Liver (tissue), 7 donors: ENCODE measurements at regions not wholly inside any gene's neighbourhood (a gene's known extent, or its start where the extent isn't known, plus 50 kb on each side); places are given as distances from the start of the nearest gene placed in this dataset.

ENCODE experiments used
- DNase-seq: peaks from one replicate; pipeline ENCODE4 v3.0.0-alpha.2; 2017; ENCODE audit warnings: low spot score
- H3K27ac ChIP-seq, 2 donors: one replicate each; pipeline ENCODE4 v1.7.0; 2013; ENCODE audit warnings: inconsistent platforms in 2 of 2, low read length in 2 of 2, control low read depth in 1 of 2, low read depth in 1 of 2, mild to moderate bottlenecking in 1 of 2
- H3K27me3 ChIP-seq, 4 donors: one replicate each; pipeline versions ENCODE4 v1.6.1 to v1.7.0; 2013; ENCODE audit warnings: low read length in 3 of 4, inconsistent platforms in 1 of 4, mild to moderate bottlenecking in 1 of 4, moderate library complexity in 1 of 4; ENCODE audit not compliant: control insufficient read depth in 4 of 4, insufficient read depth in 4 of 4
- H3K36me3 ChIP-seq, 4 donors: one replicate each; pipeline versions ENCODE4 v1.6.1 to v1.7.0; 2013; ENCODE audit warnings: low read length in 3 of 4, mild to moderate bottlenecking in 3 of 4, low read depth in 1 of 4, moderate library complexity in 1 of 4; ENCODE audit not compliant: control insufficient read depth in 4 of 4, insufficient read depth in 3 of 4
- H3K4me1 ChIP-seq, 4 donors: one replicate each; pipeline versions ENCODE4 v1.6.1 to v1.7.0; 2013; ENCODE audit warnings: low read length in 3 of 4, mild to moderate bottlenecking in 3 of 4, moderate library complexity in 1 of 4; ENCODE audit not compliant: control insufficient read depth in 4 of 4, insufficient read depth in 4 of 4
- H3K4me3 ChIP-seq, 3 donors: one replicate each; pipeline versions ENCODE4 v1.6.1 to v1.7.0; 2013; ENCODE audit warnings: low read length in 3 of 3, control low read depth in 1 of 3, low read depth in 1 of 3, mild to moderate bottlenecking in 1 of 3
- H3K9ac ChIP-seq, 2 donors: one replicate each; pipeline ENCODE4 v1.7.0; 2013; ENCODE audit warnings: low read length in 2 of 2, mild to moderate bottlenecking in 2 of 2, moderate library complexity in 2 of 2, control low read depth in 1 of 2, low read depth in 1 of 2
- H3K9me3 ChIP-seq, 4 donors: one replicate each; pipeline versions ENCODE4 v1.6.1 to v1.7.0; 2013; ENCODE audit warnings: low read length in 3 of 4; ENCODE audit not compliant: control insufficient read depth in 4 of 4
- EGR1 ChIP-seq, 2 donors: IDR thresholded peaks; 2 replicates each; pipeline ENCODE4 v1.6.1; 2016 to 2018; ENCODE audit warnings: antibody characterized with exemption in 2 of 2, low read depth in 2 of 2
- FOXA2 ChIP-seq: IDR thresholded peaks from 2 replicates; pipeline ENCODE4 v1.6.1; 2016; ENCODE audit warnings: antibody characterized with exemption
- HNF4A ChIP-seq, 2 donors: conservative IDR thresholded peaks; 2 replicates each; pipeline ENCODE4 v1.6.1; 2016; ENCODE audit warnings: antibody characterized with exemption in 2 of 2, mild to moderate bottlenecking in 2 of 2
- HNF4G ChIP-seq: IDR thresholded peaks from 2 replicates; pipeline ENCODE4 v1.6.1; 2016; ENCODE audit warnings: antibody characterized with exemption
- JUND ChIP-seq, 2 donors: IDR thresholded peaks; 2 replicates each; pipeline ENCODE4 v1.6.1; 2016; ENCODE audit warnings: antibody characterized with exemption in 2 of 2
- NR2F2 ChIP-seq: IDR thresholded peaks from 2 replicates; pipeline ENCODE4 v1.6.1; 2016; ENCODE audit warnings: antibody characterized with exemption
- RAD21 ChIP-seq, 2 donors: IDR thresholded peaks; 2 replicates each; pipeline ENCODE4 v1.6.1; 2016; ENCODE audit warnings: antibody characterized with exemption in 2 of 2, mild to moderate bottlenecking in 2 of 2
- RXRA ChIP-seq, 2 donors: IDR thresholded peaks; 2 replicates each; pipeline ENCODE4 v1.6.1; 2017 to 2018; ENCODE audit warnings: antibody characterized with exemption in 2 of 2, mild to moderate bottlenecking in 1 of 2
- TAF1 ChIP-seq: conservative IDR thresholded peaks from 2 replicates; pipeline ENCODE4 v1.6.1; 2016; ENCODE audit warnings: antibody characterized with exemption, mild to moderate bottlenecking
- YY1 ChIP-seq: IDR thresholded peaks from 2 replicates; pipeline ENCODE4 v1.6.1; 2016; ENCODE audit warnings: antibody characterized with exemption, mild to moderate bottlenecking
- WGBS: extraction: QIAGEN DNeasy Blood & Tissue Kit; methylation state at CpG from one replicate; pipeline ENCODE4 v1.1.7; 2013; 5-methylcytosine and 5-hydroxymethylcytosine counted together
- TF ChIP-seq, protein P1 (sequence below): IDR thresholded peaks from 2 replicates; pipeline ENCODE4 v1.6.1; 2016; ENCODE audit warnings: antibody characterized with exemption
- TF ChIP-seq, protein P2 (sequence below): IDR thresholded peaks from 2 replicates; pipeline ENCODE4 v1.6.1; 2016; ENCODE audit warnings: antibody characterized with exemption, mild to moderate bottlenecking
- donor health status: healthy.
- donor health status: healthy.
- donor health status: healthy.
- donor health status: healthy.

DNA sequence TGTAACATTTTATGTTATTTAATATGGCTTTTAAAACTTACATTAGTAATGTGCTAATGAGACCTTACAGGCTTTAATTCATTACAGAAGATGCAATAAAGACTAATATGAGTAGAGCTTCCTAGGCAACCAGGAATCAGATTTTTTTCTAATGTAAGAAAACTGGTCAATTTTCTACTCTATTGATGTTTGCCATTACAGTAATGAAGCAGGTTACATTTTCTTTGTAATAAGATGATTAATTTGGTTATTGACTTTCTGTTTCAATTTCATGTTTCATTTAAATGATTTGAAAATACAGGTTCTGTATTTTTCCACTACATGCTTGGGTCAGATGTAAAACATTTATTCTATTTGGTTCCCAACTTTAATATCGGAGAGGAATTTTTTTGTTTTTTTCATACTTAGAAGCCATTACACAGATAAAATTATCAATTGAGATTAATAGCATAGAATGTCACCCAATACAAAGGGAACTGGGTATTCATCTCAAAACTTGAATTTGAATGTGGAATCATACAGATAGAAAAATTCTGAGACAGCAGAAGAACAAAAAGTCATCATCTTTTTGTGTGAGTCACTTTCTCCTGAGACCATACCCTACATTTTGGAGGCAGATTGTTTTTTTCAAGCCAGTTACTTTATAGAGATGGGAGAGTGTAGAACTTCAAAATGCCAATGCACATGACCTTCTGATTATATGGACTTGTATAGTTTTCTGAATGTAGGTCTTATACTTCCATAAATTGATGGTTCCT, 133.6 kb upstream of the HMHB1 start:
- H3K9ac ChIP-seq = no peak overlapping the region
- H3K4me1 ChIP-seq = peaks cover 1 to 9% (median 5%) of the 10 kb centered on the region in 4 donors
- no peak for TF ChIP-seq FOXA2
- TF ChIP-seq HNF4G = no peak
- TF ChIP-seq RXRA (IDR thresholded peaks at IDR 0.05) = no peak
- no peaks in the 10 kb centered on the region for H3K9me3 ChIP-seq
- 100% methylated on average over 1 of the region's 1 CpG for WGBS
- H3K36me3 ChIP-seq = no peaks in the 10 kb centered on the region
- H3K27ac ChIP-seq = no peak overlapping the region
- H3K27me3 ChIP-seq = no peaks in the 10 kb centered on the region
- no peak overlapping the region for H3K4me3 ChIP-seq
- DNase-seq = no peak

DNA sequence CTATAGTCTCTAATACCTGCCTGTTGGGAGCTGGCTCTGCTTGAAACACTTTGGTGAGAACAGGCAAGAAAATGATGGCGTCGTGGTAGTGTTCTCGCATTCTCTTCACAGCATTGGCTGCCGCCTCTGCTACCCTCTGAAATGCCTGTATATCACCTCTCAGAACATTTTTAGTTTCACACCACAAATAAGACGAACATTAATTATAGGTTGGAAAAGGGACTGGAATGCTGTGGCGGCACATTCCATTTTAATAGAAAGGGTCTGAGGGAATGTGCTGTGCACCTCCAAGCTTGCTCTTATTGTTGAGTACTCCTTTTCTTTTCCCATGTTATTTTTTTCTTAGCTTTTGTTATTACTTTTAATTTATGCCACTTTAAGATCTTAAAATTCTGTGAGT, 134.6 kb upstream of the HMHB1 start:
- no peak overlapping the region for H3K9ac ChIP-seq
- no peaks in the 10 kb centered on the region for H3K27me3 ChIP-seq
- H3K9me3 ChIP-seq = no peaks in the 10 kb centered on the region
- TF ChIP-seq HNF4A (conservative IDR thresholded peaks at IDR 0.05) = no peak
- TF ChIP-seq, protein P1, sequence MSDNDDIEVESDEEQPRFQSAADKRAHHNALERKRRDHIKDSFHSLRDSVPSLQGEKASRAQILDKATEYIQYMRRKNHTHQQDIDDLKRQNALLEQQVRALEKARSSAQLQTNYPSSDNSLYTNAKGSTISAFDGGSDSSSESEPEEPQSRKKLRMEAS = no peak
- no peak for TF ChIP-seq YY1
- TF ChIP-seq NR2F2 = no peak
- no peak for TF ChIP-seq RXRA (IDR thresholded peaks at IDR 0.05)
- no peak for TF ChIP-seq EGR1 (IDR thresholded peaks at IDR 0.05; ENCODE audit: low read depth in 2 of 2)
- no peak for TF ChIP-seq FOXA2
- TF ChIP-seq TAF1 = no peak
- TF ChIP-seq, protein P2, sequence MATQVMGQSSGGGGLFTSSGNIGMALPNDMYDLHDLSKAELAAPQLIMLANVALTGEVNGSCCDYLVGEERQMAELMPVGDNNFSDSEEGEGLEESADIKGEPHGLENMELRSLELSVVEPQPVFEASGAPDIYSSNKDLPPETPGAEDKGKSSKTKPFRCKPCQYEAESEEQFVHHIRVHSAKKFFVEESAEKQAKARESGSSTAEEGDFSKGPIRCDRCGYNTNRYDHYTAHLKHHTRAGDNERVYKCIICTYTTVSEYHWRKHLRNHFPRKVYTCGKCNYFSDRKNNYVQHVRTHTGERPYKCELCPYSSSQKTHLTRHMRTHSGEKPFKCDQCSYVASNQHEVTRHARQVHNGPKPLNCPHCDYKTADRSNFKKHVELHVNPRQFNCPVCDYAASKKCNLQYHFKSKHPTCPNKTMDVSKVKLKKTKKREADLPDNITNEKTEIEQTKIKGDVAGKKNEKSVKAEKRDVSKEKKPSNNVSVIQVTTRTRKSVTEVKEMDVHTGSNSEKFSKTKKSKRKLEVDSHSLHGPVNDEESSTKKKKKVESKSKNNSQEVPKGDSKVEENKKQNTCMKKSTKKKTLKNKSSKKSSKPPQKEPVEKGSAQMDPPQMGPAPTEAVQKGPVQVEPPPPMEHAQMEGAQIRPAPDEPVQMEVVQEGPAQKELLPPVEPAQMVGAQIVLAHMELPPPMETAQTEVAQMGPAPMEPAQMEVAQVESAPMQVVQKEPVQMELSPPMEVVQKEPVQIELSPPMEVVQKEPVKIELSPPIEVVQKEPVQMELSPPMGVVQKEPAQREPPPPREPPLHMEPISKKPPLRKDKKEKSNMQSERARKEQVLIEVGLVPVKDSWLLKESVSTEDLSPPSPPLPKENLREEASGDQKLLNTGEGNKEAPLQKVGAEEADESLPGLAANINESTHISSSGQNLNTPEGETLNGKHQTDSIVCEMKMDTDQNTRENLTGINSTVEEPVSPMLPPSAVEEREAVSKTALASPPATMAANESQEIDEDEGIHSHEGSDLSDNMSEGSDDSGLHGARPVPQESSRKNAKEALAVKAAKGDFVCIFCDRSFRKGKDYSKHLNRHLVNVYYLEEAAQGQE = no peak
- WGBS = 97% methylated on average over 6 of the region's 6 CpGs
- H3K36me3 ChIP-seq = no peaks in the 10 kb centered on the region
- peaks cover 1 to 9% (median 5%) of the 10 kb centered on the region in 4 donors for H3K4me1 ChIP-seq
- DNase-seq = no peak
- no peak overlapping the region for H3K4me3 ChIP-seq
- no peak overlapping the region for H3K27ac ChIP-seq

DNA sequence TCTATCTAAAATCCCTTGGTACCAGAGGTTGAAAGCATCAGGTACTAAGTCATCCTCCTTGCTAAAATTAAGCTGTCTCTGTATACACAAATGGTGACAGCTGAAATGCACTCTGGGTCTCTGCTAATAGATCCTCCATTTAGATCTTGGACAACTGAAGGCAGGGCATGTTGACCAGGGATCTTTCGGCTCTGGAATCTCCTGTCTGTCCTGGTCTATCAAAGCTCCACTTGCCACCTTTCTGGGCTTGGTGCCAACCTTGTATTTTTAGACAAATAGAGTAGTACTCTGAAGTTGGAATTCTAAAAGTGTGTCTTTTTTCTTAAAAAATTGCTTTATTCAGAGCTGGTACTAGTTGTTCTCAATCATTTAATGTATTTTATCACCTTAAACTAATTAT, 135.2 kb upstream of the HMHB1 start:
- Histone ChIP-seq H3K27me3 (no peaks in the 10 kb centered on the region), H3K9me3 (no peaks in the 10 kb centered on the region), H3K4me3 (no peak overlapping the region), H3K27ac (no peak overlapping the region), H3K9ac (no peak overlapping the region), H3K4me1 (peaks cover 1 to 9% (median 5%) of the 10 kb centered on the region in 4 donors), H3K36me3 (no peaks in the 10 kb centered on the region)
- 29% methylated on average over 1 of the region's 1 CpG for whole genome bisulfite sequencing
- TF ChIP-seq EGR1 (IDR thresholded peaks at IDR 0.05; ENCODE audit: low read depth in 2 of 2) (no peak), NR2F2 (no peak), HNF4G (no peak), HNF4A (conservative IDR thresholded peaks at IDR 0.05) (peak in 1 of 2 donors; percentile 14), RAD21 (IDR thresholded peaks at IDR 0.05) (peak; percentile 14 to 45), JUND (IDR thresholded peaks at IDR 0.05) (no peak)
- TF ChIP-seq, protein P1 = no peak
- DNase-seq = no peak
